ENCODE measurements at regions not wholly inside any gene's neighbourhood (a gene's known extent, or its start where the extent isn't known, plus 50 kb on each side); places are given as distances from the start of the nearest gene placed in this dataset.
"Not testable (repeated sequence)": the region's sequence is repeated elsewhere in the genome, so short reads cannot be mapped to it uniquely, and the experiment has no call there.

GRCh38 chr2:175418224-175418835 lies 236.8 kb upstream of the ATP5MC3 start:
- H3K36me3 ChIP-seq (ENCODE audit: control insufficient read depth, insufficient read depth, low read length): no peaks in the 10 kb centered on the region
- no peak for DNase-seq (ENCODE audit: low read depth)
- no peaks in the 10 kb centered on the region for H3K27me3 ChIP-seq (ENCODE audit: control insufficient read depth, insufficient read depth, low read length)
- no peak for TF ChIP-seq CTCF (IDR thresholded peaks at IDR 0.05; ENCODE audit: insufficient read depth, low read length, poor library complexity, severe bottlenecking)
- no peak overlapping the region for H3K4me3 ChIP-seq (ENCODE audit: low read depth, low read length)

GRCh38 chr2:175414882-175415487 lies 233.5 kb upstream of the ATP5MC3 start:
- Histone ChIP-seq H3K27me3 (ENCODE audit: control insufficient read depth, insufficient read depth, low read length) (no peaks in the 10 kb centered on the region), H3K4me3 (ENCODE audit: low read depth, low read length) (no peak overlapping the region), H3K36me3 (ENCODE audit: control insufficient read depth, insufficient read depth, low read length) (no peaks in the 10 kb centered on the region)
- DNase-seq (ENCODE audit: low read depth): peak; percentile 14
- peak; percentile 74 for TF ChIP-seq CTCF (IDR thresholded peaks at IDR 0.05; ENCODE audit: insufficient read depth, low read length, poor library complexity, severe bottlenecking)

GRCh38 chr2:175414191-175414881 lies 232.8 kb upstream of the ATP5MC3 start:
- Histone ChIP-seq H3K4me3 (ENCODE audit: low read depth, low read length) (no peak overlapping the region), H3K36me3 (ENCODE audit: control insufficient read depth, insufficient read depth, low read length) (no peaks in the 10 kb centered on the region), H3K27me3 (ENCODE audit: control insufficient read depth, insufficient read depth, low read length) (no peaks in the 10 kb centered on the region)
- no peak for TF ChIP-seq CTCF (IDR thresholded peaks at IDR 0.05; ENCODE audit: insufficient read depth, low read length, poor library complexity, severe bottlenecking)
- no peak for DNase-seq (ENCODE audit: low read depth)

- H3K4me3 ChIP-seq (ENCODE audit: low read depth, low read length); H3K36me3 ChIP-seq (ENCODE audit: control insufficient read depth, insufficient read depth, low read length); H3K27me3 ChIP-seq (ENCODE audit: control insufficient read depth, insufficient read depth, low read length); DNase-seq (ENCODE audit: low read depth): not testable (repeated sequence)
Measured at GRCh38 chr2:175410941-175411340, 229.4 kb upstream of the ATP5MC3 start.

- no peaks in the 10 kb centered on the region for H3K27me3 ChIP-seq (ENCODE audit: control insufficient read depth, insufficient read depth, low read length)
- H3K36me3 ChIP-seq (ENCODE audit: control insufficient read depth, insufficient read depth, low read length): no peaks in the 10 kb centered on the region
- no peak overlapping the region for H3K4me3 ChIP-seq (ENCODE audit: low read depth, low read length)
- DNase-seq (ENCODE audit: low read depth): no peak
- TF ChIP-seq CTCF (IDR thresholded peaks at IDR 0.05; ENCODE audit: insufficient read depth, low read length, poor library complexity, severe bottlenecking): no peak
Measured at GRCh38 chr2:175404839-175405238, 223.3 kb upstream of the ATP5MC3 start.

GRCh38 chr2:175403599-175404221 lies 222.2 kb upstream of the ATP5MC3 start:
- H3K4me3 ChIP-seq (ENCODE audit: low read depth, low read length): no peak overlapping the region
- TF ChIP-seq CTCF (IDR thresholded peaks at IDR 0.05; ENCODE audit: insufficient read depth, low read length, poor library complexity, severe bottlenecking): no peak
- DNase-seq (ENCODE audit: low read depth): no peak
- H3K36me3 ChIP-seq (ENCODE audit: control insufficient read depth, insufficient read depth, low read length): no peaks in the 10 kb centered on the region
- no peaks in the 10 kb centered on the region for H3K27me3 ChIP-seq (ENCODE audit: control insufficient read depth, insufficient read depth, low read length)
